ENCODE measurements at regions not wholly inside any gene's neighbourhood (a gene's known extent, or its start where the extent isn't known, plus 50 kb on each side); places are given as distances from the start of the nearest gene placed in this dataset.

GRCh38 chr1:106998431-106999002, 58.0 kb upstream of the PRMT6 start:
- TF ChIP-seq EZH2 (IDR thresholded peaks at IDR 0.05; ENCODE audit: borderline replicate concordance, control insufficient read depth, low read depth, low read length) (no peak), SMC3 (IDR thresholded peaks at IDR 0.05; ENCODE audit: borderline replicate concordance, low read length) (no peak), NFYB (IDR thresholded peaks at IDR 0.05; ENCODE audit: insufficient read depth, low read depth, low read length) (no peak), PAX5 (IDR thresholded peaks at IDR 0.05; ENCODE audit: borderline replicate concordance, low read depth, low read length) (no peak), ZNF207 (IDR thresholded peaks at IDR 0.05; ENCODE audit: borderline replicate concordance) (no peak), ZZZ3 (IDR thresholded peaks at IDR 0.05; ENCODE audit: control insufficient read depth, insufficient read length, low read depth) (no peak), FOXM1 (IDR thresholded peaks at IDR 0.05; ENCODE audit: low read depth, low read length) (no peak), MLLT1 (IDR thresholded peaks at IDR 0.05) (no peak), PRDM15 (CRISPR knock-in tag; IDR thresholded peaks at IDR 0.05) (no peak), CTCF (IDR thresholded peaks at IDR 0.05 in 2 of 3, conservative IDR thresholded peaks at IDR 0.05 in 1 of 3; ENCODE audit: control insufficient read depth in 2 of 3, extremely low read depth in 1 of 3, insufficient read depth in 1 of 3, low read depth in 3 of 3, low read length in 3 of 3) (no peak), ETV6 (conservative IDR thresholded peaks at IDR 0.05 in 1 of 2, IDR thresholded peaks at IDR 0.05 in 1 of 2; ENCODE audit: borderline replicate concordance in 1 of 2, low read depth in 1 of 2) (no peak), TCF3 (IDR thresholded peaks at IDR 0.05; ENCODE audit: borderline replicate concordance, insufficient read depth, low read depth, low read length) (no peak), MAX (IDR thresholded peaks at IDR 0.05; ENCODE audit: low read depth, low read length) (no peak), SP1 (IDR thresholded peaks at IDR 0.05; ENCODE audit: low read depth, low read length) (no peak), ASH2L (IDR thresholded peaks at IDR 0.05; ENCODE audit: borderline replicate concordance, low read depth) (no peak)
- no peak overlapping the region for H3K9ac ChIP-seq (ENCODE audit: control insufficient read depth, insufficient read depth, low read length)
- DNase-seq (ENCODE audit: low read depth, low spot score), result no peak
- H3K27ac ChIP-seq (ENCODE audit: control insufficient read depth, insufficient read depth), result no peak overlapping the region
- ChIA-PET POLR2A (no interaction called here), SMC1A (ENCODE audit: uncharacterized antibody, unreplicated experiment) (interaction anchor here (0.7 to 2.2 kb wide), 4 partner anchors 12 to 18 kb away, joined by 3 to 6 read pairs (median 3); no protein-coding TSS in a partner anchor), RAD21 (ENCODE audit: unreplicated experiment) (interaction anchor here (1.4 kb wide), 1 partner anchor 12 kb away, joined by 4 read pairs; no protein-coding TSS in a partner anchor), CTCF (interaction anchor here (1.2 kb wide), 1 partner anchor 11 kb away, joined by 3 read pairs; no protein-coding TSS in a partner anchor)
- no peaks in the 10 kb centered on the region for H3K4me1 ChIP-seq (ENCODE audit: control insufficient read depth, insufficient read depth, low read length)
- no peak for ATAC-seq
- H3K36me3 ChIP-seq (ENCODE audit: control insufficient read depth in 2 of 2, insufficient read depth in 2 of 2, low read length in 1 of 2), result no peaks in the 10 kb centered on the region
- H4K20me1 ChIP-seq (ENCODE audit: control insufficient read depth, insufficient read depth), result no peaks in the 10 kb centered on the region
- H3K4me2 ChIP-seq (ENCODE audit: control insufficient read depth, insufficient read depth), result no peak overlapping the region
- no peak for FAIRE-seq
- H3K9me3 ChIP-seq (replicated peaks; ENCODE audit: control insufficient read depth, insufficient read depth, low read length), result peaks cover 2% of the 10 kb centered on the region; the same call in 2 of the 3 replicates
- no peaks in the 10 kb centered on the region for H3K27me3 ChIP-seq (replicated peaks in 1 of 2; ENCODE audit: control insufficient read depth in 2 of 2, insufficient read depth in 2 of 2, low read length in 1 of 2)
- H3K4me3 ChIP-seq, result no peak overlapping the region
- in situ Hi-C loops (cut with MboI), result no loop called here
- no TSS peak for BruUV-seq (replicated peaks)
- H2AFZ ChIP-seq (ENCODE audit: control insufficient read depth, low read depth, low read length), result no peak overlapping the region
- H3K79me2 ChIP-seq (ENCODE audit: control insufficient read depth, insufficient read depth, low read length), result no peaks in the 10 kb centered on the region
- 48% methylated on average over 3 of the region's 3 CpGs for WGBS (ENCODE audit: insufficient coverage, insufficient replicate concordance, low lambda C conversion rate, missing lambda C conversion rate)
- intact Hi-C loops (cut with micrococcal nuclease; ENCODE audit: unreplicated experiment), result no loop called here

Measured in GM12878 (cell line).